GM12892 (cell line): ENCODE measurements at regions not wholly inside any gene's neighbourhood (a gene's known extent, or its start where the extent isn't known, plus 50 kb on each side); places are given as distances from the start of the nearest gene placed in this dataset.

Experiments used
- POLR2A ChIP-seq: IDR thresholded peaks from 2 replicates; pipeline ENCODE4 v1.6.1; 2011; ENCODE audit warnings: low read depth, low read length, control low read depth
- POLR2AphosphoS5 ChIP-seq: IDR thresholded peaks from 2 replicates; pipeline ENCODE4 v1.6.1; 2011; ENCODE audit warnings: low read depth, low read length, control low read depth
- TAF1 ChIP-seq: IDR thresholded peaks from 2 replicates; pipeline ENCODE4 v1.6.1; 2011; ENCODE audit warnings: low read depth, mild to moderate bottlenecking, control low read depth, low read length, borderline replicate concordance

DNA sequence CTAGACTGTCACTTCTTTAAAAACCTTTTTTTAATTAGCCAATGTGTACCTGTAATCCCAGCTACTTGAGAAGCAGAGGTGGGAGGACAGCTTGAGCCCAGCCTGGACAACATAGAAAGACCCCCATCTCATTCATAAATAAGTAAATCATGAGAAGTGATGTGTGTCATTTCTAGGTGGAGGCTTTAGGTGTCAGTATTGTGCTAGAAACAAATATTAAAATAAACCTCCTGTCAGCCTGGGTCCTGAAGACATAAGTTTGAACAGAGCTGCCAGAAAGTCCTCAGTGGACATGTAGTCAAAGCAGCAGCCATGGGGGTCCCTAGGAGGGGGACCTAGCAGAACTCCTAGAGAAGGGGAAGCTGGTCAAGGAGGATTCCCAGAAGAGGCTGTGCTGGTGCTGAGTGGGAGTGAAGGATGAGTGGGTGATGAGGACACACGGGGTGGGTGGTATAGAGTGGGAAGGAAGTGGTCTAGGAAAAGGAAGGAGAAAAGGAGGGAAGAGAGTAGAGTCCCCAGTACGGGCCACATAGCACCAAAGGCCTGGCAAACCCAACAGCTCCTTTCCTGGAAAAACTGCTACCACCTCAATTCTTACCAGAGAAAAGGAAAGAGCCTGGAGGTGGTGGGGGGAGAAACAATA lies 316.6 kb upstream of the NCKAP5 start:
- TF ChIP-seq POLR2A (no peak), POLR2AphosphoS5 (no peak), TAF1 (no peak)
